RWPE2 (cell line): ENCODE measurements at regions not wholly inside any gene's neighbourhood (a gene's known extent, or its start where the extent isn't known, plus 50 kb on each side); places are given as distances from the start of the nearest gene placed in this dataset.

Experiments
- ATAC-seq: fragments of 200-7000 bp; cut with Tn5 transposase; 3 replicates; pipeline ENCODE4 v1.9.1; 2021; ENCODE audit warnings: low read depth
- DNase-seq: peaks from one replicate; pipeline ENCODE4 v3.0.0-alpha.2; 2020; ENCODE audit warnings: low spot score
- H3K27ac ChIP-seq: fragments of 450-650 bp; 2 replicates; pipeline ENCODE4 v1.5.1; 2017; ENCODE audit warnings: mild to moderate bottlenecking; ENCODE audit not compliant: poor library complexity, severe bottlenecking
- H3K27me3 ChIP-seq: fragments of 250-450 bp; sonication (Bioruptor Pico); 2 replicates; pipeline ENCODE4 v1.5.1; 2021; ENCODE audit warnings: mild to moderate bottlenecking, moderate library complexity; ENCODE audit not compliant: insufficient read depth, poor library complexity, severe bottlenecking
- H3K36me3 ChIP-seq: fragments of 250-450 bp; sonication (Bioruptor Pico); 2 replicates; pipeline ENCODE4 v1.5.1; 2020; ENCODE audit warnings: low read depth, mild to moderate bottlenecking, moderate library complexity
- H3K4me1 ChIP-seq: fragments of 250-450 bp; sonication (Bioruptor Pico); 2 replicates; pipeline ENCODE4 v1.5.1; 2021; ENCODE audit warnings: mild to moderate bottlenecking, moderate library complexity; ENCODE audit not compliant: insufficient read depth, poor library complexity, severe bottlenecking
- H3K4me3 ChIP-seq: fragments of 250-450 bp; sonication (Bioruptor Pico); 2 replicates; pipeline ENCODE4 v1.5.1; 2021; ENCODE audit warnings: mild to moderate bottlenecking, moderate library complexity; ENCODE audit not compliant: severe bottlenecking
- H3K9me3 ChIP-seq: fragments of 250-450 bp; sonication (Bioruptor Pico); 2 replicates; pipeline ENCODE4 v1.5.1; 2021; ENCODE audit warnings: mild to moderate bottlenecking, moderate library complexity; ENCODE audit not compliant: severe bottlenecking
- TF ChIP-seq, protein P1 (sequence below): fragments of 450-650 bp; IDR thresholded peaks from one replicate; pipeline ENCODE4 v1.5.1; 2017; ENCODE audit warnings: mild to moderate bottlenecking, moderate library complexity; ENCODE audit not compliant: poor library complexity, severe bottlenecking

GRCh38 chr3:25119682-25120081, 308.4 kb upstream of the RARB start:
- no peaks in the 10 kb centered on the region for H3K27me3 ChIP-seq
- no peak overlapping the region for H3K27ac ChIP-seq
- no peak overlapping the region for H3K4me3 ChIP-seq
- TF ChIP-seq, protein P1, sequence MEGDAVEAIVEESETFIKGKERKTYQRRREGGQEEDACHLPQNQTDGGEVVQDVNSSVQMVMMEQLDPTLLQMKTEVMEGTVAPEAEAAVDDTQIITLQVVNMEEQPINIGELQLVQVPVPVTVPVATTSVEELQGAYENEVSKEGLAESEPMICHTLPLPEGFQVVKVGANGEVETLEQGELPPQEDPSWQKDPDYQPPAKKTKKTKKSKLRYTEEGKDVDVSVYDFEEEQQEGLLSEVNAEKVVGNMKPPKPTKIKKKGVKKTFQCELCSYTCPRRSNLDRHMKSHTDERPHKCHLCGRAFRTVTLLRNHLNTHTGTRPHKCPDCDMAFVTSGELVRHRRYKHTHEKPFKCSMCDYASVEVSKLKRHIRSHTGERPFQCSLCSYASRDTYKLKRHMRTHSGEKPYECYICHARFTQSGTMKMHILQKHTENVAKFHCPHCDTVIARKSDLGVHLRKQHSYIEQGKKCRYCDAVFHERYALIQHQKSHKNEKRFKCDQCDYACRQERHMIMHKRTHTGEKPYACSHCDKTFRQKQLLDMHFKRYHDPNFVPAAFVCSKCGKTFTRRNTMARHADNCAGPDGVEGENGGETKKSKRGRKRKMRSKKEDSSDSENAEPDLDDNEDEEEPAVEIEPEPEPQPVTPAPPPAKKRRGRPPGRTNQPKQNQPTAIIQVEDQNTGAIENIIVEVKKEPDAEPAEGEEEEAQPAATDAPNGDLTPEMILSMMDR, result no peak
- DNase-seq (no peak), ATAC-seq (no peak)
- no peaks in the 10 kb centered on the region for H3K9me3 ChIP-seq
- H3K4me1 ChIP-seq, result no peaks in the 10 kb centered on the region
- H3K36me3 ChIP-seq, result no peaks in the 10 kb centered on the region

- Histone ChIP-seq H3K4me1 (no peaks in the 10 kb centered on the region), H3K27me3 (no peaks in the 10 kb centered on the region), H3K36me3 (no peaks in the 10 kb centered on the region), H3K9me3 (no peaks in the 10 kb centered on the region), H3K4me3 (no peak overlapping the region), H3K27ac (no peak overlapping the region)
- TF ChIP-seq, protein P1, result no peak
- ATAC-seq (no peak), DNase-seq (no peak)
Measured at GRCh38 chr3:25120665-25121064, 307.4 kb upstream of the RARB start.

DNA sequence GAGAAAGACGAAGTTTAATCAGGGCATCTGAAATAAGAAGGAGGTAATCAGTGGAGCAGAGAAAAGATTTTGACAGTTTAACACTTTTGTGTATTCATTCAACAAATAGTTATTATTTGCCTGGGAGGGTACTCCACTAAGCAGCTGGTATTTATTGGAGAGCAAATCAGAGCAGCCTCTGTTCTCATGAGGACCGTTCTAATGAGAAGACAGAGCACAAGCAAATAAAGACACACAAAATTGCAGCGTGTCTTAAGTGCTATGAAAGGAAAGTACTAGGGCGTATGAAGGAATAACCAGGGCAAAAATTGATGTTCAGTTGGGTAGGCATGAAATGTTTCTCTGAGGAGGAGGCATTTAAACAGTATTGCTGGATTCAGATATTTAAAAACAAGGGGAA, 302.9 kb upstream of the RARB start:
- Histone ChIP-seq H3K36me3 (no peaks in the 10 kb centered on the region), H3K27me3 (no peaks in the 10 kb centered on the region), H3K4me1 (no peaks in the 10 kb centered on the region), H3K9me3 (no peaks in the 10 kb centered on the region), H3K4me3 (no peak overlapping the region), H3K27ac (no peak overlapping the region)
- no peak for DNase-seq
- TF ChIP-seq, protein P1, result no peak
- no peak for ATAC-seq

GRCh38 chr3:25128735-25129134, 299.3 kb upstream of the RARB start:
- no peaks in the 10 kb centered on the region for H3K27me3 ChIP-seq
- H3K9me3 ChIP-seq, result no peaks in the 10 kb centered on the region
- H3K36me3 ChIP-seq, result no peaks in the 10 kb centered on the region
- TF ChIP-seq, protein P1, result no peak
- DNase-seq, result no peak
- ATAC-seq, result no peak
- no peak overlapping the region for H3K4me3 ChIP-seq
- H3K27ac ChIP-seq, result no peak overlapping the region
- no peaks in the 10 kb centered on the region for H3K4me1 ChIP-seq

DNA sequence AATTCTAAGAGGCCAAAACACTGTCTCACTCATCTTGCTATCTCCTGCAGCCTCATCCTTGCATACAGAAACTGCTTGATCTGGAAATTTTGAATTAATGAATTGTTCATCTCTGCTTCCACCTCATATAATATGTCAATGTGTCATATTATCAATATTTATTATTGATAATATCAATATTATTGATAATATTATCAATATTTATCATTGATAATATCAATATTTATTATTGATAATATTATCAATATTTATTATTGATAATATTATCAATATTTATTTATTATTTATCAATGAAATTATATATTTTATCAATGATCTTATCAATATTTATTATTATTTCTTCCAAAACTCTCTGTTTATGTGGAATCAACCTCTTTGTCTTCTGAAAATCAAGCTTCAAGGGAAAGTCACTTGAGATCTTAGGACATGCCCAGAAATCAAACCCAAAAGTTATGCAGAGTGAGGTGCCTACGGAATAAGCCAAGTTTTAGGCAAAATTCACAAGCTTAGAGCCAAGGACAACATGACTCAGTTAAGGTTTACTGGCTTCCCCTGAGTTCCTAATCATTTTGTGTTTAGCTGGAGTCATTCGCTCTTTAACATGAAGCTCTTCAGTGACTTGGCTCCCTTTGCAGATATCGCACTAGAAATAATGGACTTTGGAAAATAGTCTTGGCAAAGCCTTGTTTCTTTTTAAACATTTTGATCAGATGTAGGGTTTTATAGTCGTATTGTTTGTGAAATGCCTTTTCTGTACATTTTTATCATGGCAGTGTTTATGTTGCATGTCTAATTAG, 297.1 kb upstream of the RARB start:
- H3K4me1 ChIP-seq, result no peaks in the 10 kb centered on the region
- no peaks in the 10 kb centered on the region for H3K9me3 ChIP-seq
- TF ChIP-seq, protein P1, result no peak
- H3K36me3 ChIP-seq, result no peaks in the 10 kb centered on the region
- ATAC-seq (no peak), DNase-seq (no peak)
- no peaks in the 10 kb centered on the region for H3K27me3 ChIP-seq
- no peak overlapping the region for H3K4me3 ChIP-seq
- no peak overlapping the region for H3K27ac ChIP-seq
